K562 (cell line): ENCODE measurements at regions not wholly inside any gene's neighbourhood (a gene's known extent, or its start where the extent isn't known, plus 50 kb on each side); places are given as distances from the start of the nearest gene placed in this dataset.
"Not testable (repeated sequence)": the region's sequence is repeated elsewhere in the genome, so short reads cannot be mapped to it uniquely, and the experiment has no call there.

Experiments
- ATAC-seq: fragments of 200-7000 bp; cut with Tn5 transposase; 3 replicates; pipeline ENCODE4 v1.9.1; 2020; ENCODE audit warnings: moderate library complexity
- BruUV-seq: library from RNA; stranded (reverse); fragments of 400-500 nt; replicated peaks from 2 replicates; lab custom pipeline; 2021; lab: Mats Ljungman, UMichigan
- CTCF ChIA-PET: fragments of 300-600 bp; formaldehyde crosslinking; extraction: SDS; loops from one replicate; lab custom pipeline; 2021; ENCODE audit warnings: low intra/inter-chr PET ratio; lab: Yijun Ruan, JAX
- POLR2A ChIA-PET: fragments of 300-600, 350-650 bp; sonication (Branson Sonifier 250); formaldehyde crosslinking; extraction: SDS; loops from one replicate; lab custom pipeline; 2021; ENCODE audit warnings: antibody characterized with exemption, inconsistent platforms; lab: Yijun Ruan, JAX
- DNase-seq, 4 experiments: peaks; one replicate each; pipeline versions ENCODE4 v3.0.0 to v3.0.0-alpha.2; 2011 to 2018; ENCODE audit warnings: low spot score in 3 of 4, mixed read lengths in 3 of 4; ENCODE audit errors: extremely low read depth in 1 of 4
- FAIRE-seq: peaks from 2 replicates; lab custom pipeline; 2011; peaks lifted over from hg19 to GRCh38; lab: Jason Lieb, UNC
- H2AFZ ChIP-seq: 2 replicates; pipeline ENCODE4 v1.6.0; 2011; ENCODE audit warnings: low read depth, low read length, control low read depth, inconsistent platforms
- H3K27ac ChIP-seq: fragments of 200-600 bp; 3 replicates; pipeline ENCODE4 v1.8.0; 2011; ENCODE audit warnings: low read depth, mild to moderate bottlenecking, control low read depth, inconsistent platforms, low read length, moderate library complexity, mixed read lengths; ENCODE audit errors: extremely low read depth
- H3K27me3 ChIP-seq, 2 experiments: fragments of 300-600 bp in 1 of 2; 2 replicates in 1 of 2; 3 replicates in 1 of 2; pipeline versions ENCODE4 v1.6.0 to v1.8.0; 2011; ENCODE audit warnings: inconsistent platforms in 2 of 2, low read length in 2 of 2, mild to moderate bottlenecking in 1 of 2, mixed read lengths in 1 of 2, moderate library complexity in 1 of 2; ENCODE audit not compliant: control insufficient read depth in 2 of 2, insufficient read depth in 2 of 2
- H3K36me3 ChIP-seq: fragments of 300-600 bp; 3 replicates; pipeline ENCODE4 v1.8.0; 2011; ENCODE audit warnings: mild to moderate bottlenecking, low read length, inconsistent platforms; ENCODE audit not compliant: control insufficient read depth, insufficient read depth
- H3K4me1 ChIP-seq, 2 experiments: fragments of 200-600 bp in 1 of 2; replicated peaks in 1 of 2; 2 replicates in 1 of 2; 3 replicates in 1 of 2; pipeline versions ENCODE4 v1.5.1 to v1.8.0; 2011; ENCODE audit warnings: inconsistent platforms in 2 of 2, low read length in 2 of 2, mild to moderate bottlenecking in 1 of 2, mixed read lengths in 1 of 2, moderate library complexity in 1 of 2; ENCODE audit not compliant: control insufficient read depth in 2 of 2, insufficient read depth in 2 of 2
- H3K4me2 ChIP-seq: 2 replicates; pipeline ENCODE4 v1.6.1; 2011; ENCODE audit warnings: low read length, control low read depth, inconsistent platforms, mixed read lengths; ENCODE audit not compliant: insufficient read depth
- H3K4me3 ChIP-seq: fragments of 200-600 bp; sonication (generic), shearing (Covaris generic); 2 replicates; pipeline ENCODE4 v1.5.1; 2016; ENCODE audit warnings: control low read depth, inconsistent platforms
- H3K79me2 ChIP-seq: fragments of 200-600 bp; 3 replicates; pipeline ENCODE4 v1.8.0; 2011; ENCODE audit warnings: low read length, inconsistent platforms; ENCODE audit not compliant: control insufficient read depth, insufficient read depth
- H3K9ac ChIP-seq, 2 experiments: 2 replicates each; pipeline versions ENCODE4 v1.6.0 to v1.6.1; 2011; ENCODE audit warnings: low read depth in 2 of 2, low read length in 2 of 2, control low read depth in 1 of 2, inconsistent platforms in 1 of 2, mild to moderate bottlenecking in 1 of 2, mixed read lengths in 1 of 2; ENCODE audit not compliant: insufficient read depth in 1 of 2
- H3K9me1 ChIP-seq: one replicate; pipeline ENCODE4 v1.6.0; 2011; ENCODE audit warnings: inconsistent platforms, mild to moderate bottlenecking, low read length, moderate library complexity; ENCODE audit not compliant: control insufficient read depth, insufficient read depth
- H3K9me3 ChIP-seq: replicated peaks from 2 replicates; pipeline ENCODE4 v1.5.1; 2011; ENCODE audit warnings: low read depth, low read length, inconsistent platforms; ENCODE audit not compliant: control insufficient read depth, insufficient read depth
- H4K20me1 ChIP-seq: replicated peaks from 2 replicates; pipeline ENCODE4 v1.6.1; 2011; ENCODE audit warnings: low read length, inconsistent platforms, mixed read lengths; ENCODE audit not compliant: control insufficient read depth, insufficient read depth
- C11orf30 ChIP-seq: fragments of 450-650 bp; IDR thresholded peaks from 2 replicates; pipeline ENCODE4 v1.6.1; 2016; ENCODE audit warnings: low read depth, mild to moderate bottlenecking
- FOXM1 ChIP-seq, 2 experiments: fragments of 450-650 bp in 1 of 2; sonication (generic) in 1 of 2; formaldehyde crosslinking in 1 of 2; IDR thresholded peaks; 2 replicates each; pipeline versions ENCODE4 v1.6.1 to v1.9.0; 2017 to 2022; ENCODE audit warnings: low read depth in 2 of 2, mild to moderate bottlenecking in 2 of 2, missing genetic modification reagents in 1 of 2, moderate library complexity in 1 of 2
- MAFK ChIP-seq: IDR thresholded peaks from 2 replicates; pipeline ENCODE4 v1.6.1; 2011; ENCODE audit warnings: low read length, improper control_type of control experiment
- ZNF316 ChIP-seq: fragments of 450-650 bp; IDR thresholded peaks from 2 replicates; pipeline ENCODE4 v1.6.1; 2016
- WGBS: fragments of 100-300 bp; shearing (Covaris generic); methylation state at CpG from one replicate; pipeline ENCODE4 v1.1.6; 2016; ENCODE audit warnings: low coverage, mixed read lengths; ENCODE audit not compliant: insufficient coverage; ENCODE audit errors: missing lambda C conversion rate; 5-methylcytosine and 5-hydroxymethylcytosine counted together
- in situ Hi-C: fragments of 300-500 bp; cut with MboI; formaldehyde crosslinking; loops from 4 replicates; pipeline ENCODE4 v1.15.0; 2018; ENCODE audit warnings: inconsistent platforms, mixed read lengths
- intact Hi-C: fragments of 100-400 bp; cut with micrococcal nuclease; formaldehyde crosslinking; loops from 2 replicates; pipeline ENCODE4 v1.14.2; 2022

DNA sequence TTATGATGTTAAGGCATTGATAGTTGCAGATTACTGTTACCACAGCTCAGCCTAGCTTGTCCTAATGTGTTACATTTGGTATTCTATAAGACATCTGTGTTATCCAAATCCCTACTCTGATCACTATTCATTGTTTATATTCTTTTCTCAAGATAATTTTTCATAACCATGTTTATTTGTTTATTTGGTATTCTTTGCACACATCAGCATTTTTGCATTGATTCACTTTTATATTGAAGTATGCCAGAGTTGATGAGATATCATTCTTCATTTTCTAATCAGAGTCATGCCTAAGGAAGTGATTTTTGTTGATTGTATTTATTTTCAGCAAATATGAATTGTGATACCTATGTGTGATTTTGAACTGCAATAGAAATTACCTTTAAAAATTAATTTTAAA lies 61.2 kb upstream of the PDHA2 start:
- FAIRE-seq (no peak), ATAC-seq (no peak)

DNA sequence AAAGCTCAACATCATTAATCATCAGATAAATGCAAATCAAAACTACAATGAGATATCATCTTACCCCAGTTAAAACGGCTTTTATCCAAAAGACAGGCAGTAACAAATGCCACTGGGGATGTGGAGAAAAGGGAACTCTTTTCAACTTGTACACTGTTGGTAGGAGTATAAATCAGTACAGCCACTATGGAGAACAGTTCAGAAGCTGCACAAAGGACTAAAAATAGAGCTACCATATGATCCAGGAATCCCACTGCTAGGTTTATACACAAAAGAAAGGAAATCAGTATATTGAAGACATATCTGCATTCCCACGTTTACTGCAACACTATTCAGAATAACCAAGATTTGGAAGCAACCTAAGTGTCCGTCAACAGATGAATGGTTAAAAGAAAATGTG lies 69.3 kb upstream of the PDHA2 start:
- H3K9me3 ChIP-seq, H3K36me3 ChIP-seq, H3K27me3 ChIP-seq, DNase-seq, H3K79me2 ChIP-seq, H3K9me1 ChIP-seq, H3K4me3 ChIP-seq, FAIRE-seq, CTCF ChIA-PET, in situ Hi-C loops, H4K20me1 ChIP-seq, H3K4me2 ChIP-seq, H3K27ac ChIP-seq, H3K4me1 ChIP-seq, POLR2A ChIA-PET, intact Hi-C loops, ATAC-seq, BruUV-seq, H2AFZ ChIP-seq, H3K9ac ChIP-seq: not testable (repeated sequence)
- 4% methylated on average over 3 of the region's 3 CpGs for WGBS

More for the DNA sequence above, 61.2 kb upstream of the PDHA2 start:
- CTCF ChIA-PET = no interaction called here
- Histone ChIP-seq H4K20me1 (no peaks in the 10 kb centered on the region), H3K36me3 (no peaks in the 10 kb centered on the region), H3K4me3 (no peak overlapping the region), H3K9me3 (no peaks in the 10 kb centered on the region; the same call in 1 of the 2 replicates), H2AFZ (no peak overlapping the region), H3K27me3 (no peaks in the 10 kb centered on the region), H3K79me2 (no peaks in the 10 kb centered on the region), H3K27ac (no peak overlapping the region), H3K4me2 (no peak overlapping the region), H3K9ac (no peak overlapping the region), H3K9me1 (no peaks in the 10 kb centered on the region), H3K4me1 (no peaks in the 10 kb centered on the region)
- BruUV-seq = no TSS peak
- no peak for DNase-seq
- in situ Hi-C loops (no loop called here), intact Hi-C loops (no loop called here)
- TF ChIP-seq FOXM1 (IDR thresholded peaks at IDR 0.05; ENCODE audit: low read depth) (no peak), FOXM1 (CRISPR knock-in tag; IDR thresholded peaks at IDR 0.05; ENCODE audit: low read depth) (no peak), C11orf30 (peak; percentile 6; the same call in 1 of the 2 replicates), MAFK (peak; percentile 6; the same call in 1 of the 2 replicates), ZNF316 (peak; percentile 29; the same call in 1 of the 2 replicates)
- POLR2A ChIA-PET = no interaction called here
